ENCODE measurements at regions not wholly inside any gene's neighbourhood (a gene's known extent, or its start where the extent isn't known, plus 50 kb on each side); places are given as distances from the start of the nearest gene placed in this dataset.

DNA sequence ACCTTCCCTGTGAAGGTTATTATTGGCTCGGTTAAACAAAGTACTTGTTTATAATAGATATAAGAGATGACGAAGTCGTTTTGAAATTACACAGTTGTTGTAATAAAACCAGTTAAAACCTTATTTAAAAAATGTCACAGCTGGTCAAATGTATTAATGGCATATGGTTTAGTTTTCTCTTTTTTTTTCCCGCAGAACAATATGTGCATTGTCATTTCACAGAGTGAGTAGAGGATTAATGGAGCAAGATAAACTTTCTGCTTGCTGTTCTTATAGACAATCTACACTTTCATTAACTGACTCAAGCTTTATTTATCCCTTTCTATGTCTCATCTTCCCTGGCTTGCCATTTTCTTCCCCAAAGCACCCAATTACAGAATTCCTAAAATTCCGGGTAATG is 404.3 kb upstream of the NPVF start:
- TF ChIP-seq, protein P1, sequence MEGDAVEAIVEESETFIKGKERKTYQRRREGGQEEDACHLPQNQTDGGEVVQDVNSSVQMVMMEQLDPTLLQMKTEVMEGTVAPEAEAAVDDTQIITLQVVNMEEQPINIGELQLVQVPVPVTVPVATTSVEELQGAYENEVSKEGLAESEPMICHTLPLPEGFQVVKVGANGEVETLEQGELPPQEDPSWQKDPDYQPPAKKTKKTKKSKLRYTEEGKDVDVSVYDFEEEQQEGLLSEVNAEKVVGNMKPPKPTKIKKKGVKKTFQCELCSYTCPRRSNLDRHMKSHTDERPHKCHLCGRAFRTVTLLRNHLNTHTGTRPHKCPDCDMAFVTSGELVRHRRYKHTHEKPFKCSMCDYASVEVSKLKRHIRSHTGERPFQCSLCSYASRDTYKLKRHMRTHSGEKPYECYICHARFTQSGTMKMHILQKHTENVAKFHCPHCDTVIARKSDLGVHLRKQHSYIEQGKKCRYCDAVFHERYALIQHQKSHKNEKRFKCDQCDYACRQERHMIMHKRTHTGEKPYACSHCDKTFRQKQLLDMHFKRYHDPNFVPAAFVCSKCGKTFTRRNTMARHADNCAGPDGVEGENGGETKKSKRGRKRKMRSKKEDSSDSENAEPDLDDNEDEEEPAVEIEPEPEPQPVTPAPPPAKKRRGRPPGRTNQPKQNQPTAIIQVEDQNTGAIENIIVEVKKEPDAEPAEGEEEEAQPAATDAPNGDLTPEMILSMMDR (IDR thresholded peaks at IDR 0.05; ENCODE audit: poor library complexity, severe bottlenecking): no peak
- TF ChIP-seq TAF1 (IDR thresholded peaks at IDR 0.05; ENCODE audit: low read depth) (no peak), EZH2 (IDR thresholded peaks at IDR 0.05; ENCODE audit: borderline replicate concordance, insufficient read depth, low read length, poor library complexity, severe bottlenecking) (no peak), POLR2AphosphoS5 (IDR thresholded peaks at IDR 0.05) (no peak), SMC3 (conservative IDR thresholded peaks at IDR 0.05; ENCODE audit: poor library complexity) (no peak)
- TF ChIP-seq, protein P2, sequence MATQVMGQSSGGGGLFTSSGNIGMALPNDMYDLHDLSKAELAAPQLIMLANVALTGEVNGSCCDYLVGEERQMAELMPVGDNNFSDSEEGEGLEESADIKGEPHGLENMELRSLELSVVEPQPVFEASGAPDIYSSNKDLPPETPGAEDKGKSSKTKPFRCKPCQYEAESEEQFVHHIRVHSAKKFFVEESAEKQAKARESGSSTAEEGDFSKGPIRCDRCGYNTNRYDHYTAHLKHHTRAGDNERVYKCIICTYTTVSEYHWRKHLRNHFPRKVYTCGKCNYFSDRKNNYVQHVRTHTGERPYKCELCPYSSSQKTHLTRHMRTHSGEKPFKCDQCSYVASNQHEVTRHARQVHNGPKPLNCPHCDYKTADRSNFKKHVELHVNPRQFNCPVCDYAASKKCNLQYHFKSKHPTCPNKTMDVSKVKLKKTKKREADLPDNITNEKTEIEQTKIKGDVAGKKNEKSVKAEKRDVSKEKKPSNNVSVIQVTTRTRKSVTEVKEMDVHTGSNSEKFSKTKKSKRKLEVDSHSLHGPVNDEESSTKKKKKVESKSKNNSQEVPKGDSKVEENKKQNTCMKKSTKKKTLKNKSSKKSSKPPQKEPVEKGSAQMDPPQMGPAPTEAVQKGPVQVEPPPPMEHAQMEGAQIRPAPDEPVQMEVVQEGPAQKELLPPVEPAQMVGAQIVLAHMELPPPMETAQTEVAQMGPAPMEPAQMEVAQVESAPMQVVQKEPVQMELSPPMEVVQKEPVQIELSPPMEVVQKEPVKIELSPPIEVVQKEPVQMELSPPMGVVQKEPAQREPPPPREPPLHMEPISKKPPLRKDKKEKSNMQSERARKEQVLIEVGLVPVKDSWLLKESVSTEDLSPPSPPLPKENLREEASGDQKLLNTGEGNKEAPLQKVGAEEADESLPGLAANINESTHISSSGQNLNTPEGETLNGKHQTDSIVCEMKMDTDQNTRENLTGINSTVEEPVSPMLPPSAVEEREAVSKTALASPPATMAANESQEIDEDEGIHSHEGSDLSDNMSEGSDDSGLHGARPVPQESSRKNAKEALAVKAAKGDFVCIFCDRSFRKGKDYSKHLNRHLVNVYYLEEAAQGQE (IDR thresholded peaks at IDR 0.05; ENCODE audit: borderline replicate concordance): no peak

All from neural cell (in vitro differentiated cells).